PC-9 (cell line): ENCODE measurements at regions not wholly inside any gene's neighbourhood (a gene's known extent, or its start where the extent isn't known, plus 50 kb on each side); places are given as distances from the start of the nearest gene placed in this dataset.

Source experiments
- CTCF ChIP-seq: fragments of 200-600 bp; sonication (generic); conservative IDR thresholded peaks from 2 replicates; pipeline ENCODE4 v1.6.1; 2017; ENCODE audit warnings: mixed run types, antibody characterized with exemption, mild to moderate bottlenecking, moderate library complexity
- EZH2 ChIP-seq: fragments of 200-600 bp; sonication (generic); IDR thresholded peaks from 2 replicates; pipeline ENCODE4 v1.8.0; 2017; ENCODE audit warnings: antibody characterized with exemption, low read depth

GRCh38 chr17:62888148-62888547 is 77.9 kb upstream of the TANC2 start:
- TF ChIP-seq CTCF (no peak), EZH2 (no peak)
